ENCODE measurements at regions not wholly inside any gene's neighbourhood (a gene's known extent, or its start where the extent isn't known, plus 50 kb on each side); places are given as distances from the start of the nearest gene placed in this dataset.

GRCh38 chr10:117638664-117639200 is 96.2 kb downstream of the EMX2 start:
- no peak for FAIRE-seq

GRCh38 chr10:117640406-117640805 is 97.9 kb downstream of the EMX2 start:
- FAIRE-seq: no peak

- FAIRE-seq: no peak
Observed at GRCh38 chr10:117646718-117647117, 104.2 kb downstream of the EMX2 start.

- FAIRE-seq: no peak
Observed at GRCh38 chr10:117647306-117647705, 104.8 kb downstream of the EMX2 start.

GRCh38 chr10:117651121-117651520 is 108.6 kb downstream of the EMX2 start:
- FAIRE-seq: no peak

- no peak for FAIRE-seq
Observed at GRCh38 chr10:117652228-117653169, 110.0 kb downstream of the EMX2 start.

GRCh38 chr10:117653170-117653515 is 110.6 kb downstream of the EMX2 start:
- no peak for FAIRE-seq

- no peak for FAIRE-seq
Observed at GRCh38 chr10:117654105-117654504, 111.6 kb downstream of the EMX2 start.

GRCh38 chr10:117656385-117657367 is 114.1 kb downstream of the EMX2 start:
- FAIRE-seq: no peak

GRCh38 chr10:117661316-117661715 is 118.8 kb downstream of the EMX2 start:
- FAIRE-seq: no peak

- no peak for FAIRE-seq
Observed at GRCh38 chr10:117662126-117662525, 119.6 kb downstream of the EMX2 start.

- no peak for FAIRE-seq
Observed at GRCh38 chr10:117662751-117663540, 120.4 kb downstream of the EMX2 start.

GRCh38 chr10:117663750-117664149 is 121.2 kb downstream of the EMX2 start:
- no peak for FAIRE-seq

GRCh38 chr10:117664288-117664687 is 121.7 kb downstream of the EMX2 start:
- no peak for FAIRE-seq

GRCh38 chr10:117666166-117666565 is 123.6 kb downstream of the EMX2 start:
- FAIRE-seq: no peak

- no peak for FAIRE-seq
Observed at GRCh38 chr10:117666965-117667364, 124.4 kb downstream of the EMX2 start.

- no peak for FAIRE-seq
Observed at GRCh38 chr10:117667831-117668230, 125.3 kb downstream of the EMX2 start.

- FAIRE-seq: no peak
Observed at GRCh38 chr10:117668327-117669008, 125.9 kb downstream of the EMX2 start.

GRCh38 chr10:117669122-117669521 is 126.6 kb downstream of the EMX2 start:
- FAIRE-seq: no peak

GRCh38 chr10:117670116-117670904 is 127.8 kb downstream of the EMX2 start:
- no peak for FAIRE-seq

Measured in A204.1 (cell line).